GM12878 (cell line): ENCODE measurements at regions not wholly inside any gene's neighbourhood (a gene's known extent, or its start where the extent isn't known, plus 50 kb on each side); places are given as distances from the start of the nearest gene placed in this dataset.

Experiments used
- ATAC-seq: fragments of 200-7000 bp; cut with Tn5 transposase; 3 replicates; pipeline ENCODE4 v1.9.1; 2020; ENCODE audit warnings: mild to moderate bottlenecking, moderate library complexity
- BruUV-seq: library from RNA; stranded (reverse); fragments of 400-500 nt; replicated peaks from 2 replicates; lab custom pipeline; 2021; lab: Mats Ljungman, UMichigan
- CTCF ChIA-PET: fragments of 300-600 bp; sonication (Branson Sonifier 250); formaldehyde crosslinking; extraction: SDS; loops from one replicate; lab custom pipeline; 2021; ENCODE audit warnings: inconsistent platforms; lab: Yijun Ruan, JAX
- POLR2A ChIA-PET: fragments of 350-600 bp; formaldehyde crosslinking; extraction: SDS; loops from one replicate; lab custom pipeline; 2021; ENCODE audit warnings: inconsistent platforms; lab: Charles Lee
- RAD21 ChIA-PET: fragments of 300-600 bp; sonication (Branson Sonifier 250); formaldehyde crosslinking; loops from one replicate; lab custom pipeline; 2023; ENCODE audit warnings: antibody characterized with exemption; ENCODE audit not compliant: unreplicated experiment; lab: Charles Lee
- SMC1A ChIA-PET: fragments of 300-600 bp; sonication (Branson Sonifier 250); formaldehyde crosslinking; loops from one replicate; lab custom pipeline; 2023; ENCODE audit not compliant: unreplicated experiment, uncharacterized antibody; lab: Charles Lee
- DNase-seq: peaks from one replicate; pipeline ENCODE4 v3.0.0-alpha.2; 2011; ENCODE audit warnings: low read depth, low spot score
- FAIRE-seq: peaks from 3 replicates; lab custom pipeline; 2011; peaks lifted over from hg19 to GRCh38; lab: Jason Lieb, UNC
- H2AFZ ChIP-seq: 2 replicates; pipeline ENCODE4 v1.6.0; 2011; ENCODE audit warnings: low read depth, low read length, control low read depth; ENCODE audit not compliant: control insufficient read depth
- H3K27ac ChIP-seq: 2 replicates; pipeline ENCODE4 v1.5.1; 2011; ENCODE audit warnings: control low read depth; ENCODE audit not compliant: control insufficient read depth, insufficient read depth
- H3K27me3 ChIP-seq, 2 experiments: replicated peaks in 1 of 2; 2 replicates each; pipeline versions ENCODE4 v1.6.0 to v1.6.1; 2011; ENCODE audit warnings: low read length in 1 of 2; ENCODE audit not compliant: control insufficient read depth in 2 of 2, insufficient read depth in 2 of 2
- H3K36me3 ChIP-seq, 2 experiments: 2 replicates each; pipeline ENCODE4 v1.5.1; 2011; ENCODE audit warnings: low read length in 1 of 2; ENCODE audit not compliant: control insufficient read depth in 2 of 2, insufficient read depth in 2 of 2
- H3K4me1 ChIP-seq: 2 replicates; pipeline ENCODE4 v1.6.1; 2011; ENCODE audit warnings: mild to moderate bottlenecking, low read length, moderate library complexity, mixed read lengths; ENCODE audit not compliant: control insufficient read depth, insufficient read depth
- H3K4me2 ChIP-seq: 2 replicates; pipeline ENCODE4 v1.6.0; 2011; ENCODE audit warnings: control low read depth; ENCODE audit not compliant: control insufficient read depth, insufficient read depth
- H3K4me3 ChIP-seq: fragments of 200-600 bp; sonication (generic); 2 replicates; pipeline ENCODE4 v1.5.1; 2016
- H3K79me2 ChIP-seq: 2 replicates; pipeline ENCODE4 v1.6.0; 2011; ENCODE audit warnings: low read length; ENCODE audit not compliant: control insufficient read depth, insufficient read depth
- H3K9ac ChIP-seq: 2 replicates; pipeline ENCODE4 v1.8.0; 2011; ENCODE audit warnings: low read length, control low read depth, mixed read lengths; ENCODE audit not compliant: control insufficient read depth, insufficient read depth
- H3K9me3 ChIP-seq: replicated peaks from 3 replicates; pipeline ENCODE4 v1.5.1; 2011; ENCODE audit warnings: mild to moderate bottlenecking, low read length; ENCODE audit not compliant: control insufficient read depth, insufficient read depth
- H4K20me1 ChIP-seq: 2 replicates; pipeline ENCODE4 v1.6.0; 2011; ENCODE audit not compliant: control insufficient read depth, insufficient read depth
- BCL11A ChIP-seq: IDR thresholded peaks from 2 replicates; pipeline ENCODE4 v1.6.1; 2011; ENCODE audit warnings: low read depth, low read length
- GATAD2B ChIP-seq: fragments of 450-650 bp; conservative IDR thresholded peaks from 2 replicates; pipeline ENCODE4 v1.6.1; 2017; ENCODE audit warnings: low read depth, mild to moderate bottlenecking, moderate library complexity
- JUNB ChIP-seq: IDR thresholded peaks from 2 replicates; pipeline ENCODE4 v1.6.1; 2016; ENCODE audit warnings: antibody characterized with exemption, mild to moderate bottlenecking
- RCOR1 ChIP-seq: conservative IDR thresholded peaks from 2 replicates; pipeline ENCODE4 v1.6.1; 2012; ENCODE audit warnings: low read depth, low read length, improper control_type of control experiment
- RFX5 ChIP-seq: IDR thresholded peaks from 2 replicates; pipeline ENCODE4 v1.6.1; 2011; ENCODE audit warnings: low read depth, low read length, improper control_type of control experiment
- SRF ChIP-seq, 2 experiments: IDR thresholded peaks; 2 replicates each; pipeline ENCODE4 v1.6.1; 2011; ENCODE audit warnings: low read depth in 2 of 2, low read length in 2 of 2, mild to moderate bottlenecking in 1 of 2, moderate library complexity in 1 of 2
- TARDBP ChIP-seq: IDR thresholded peaks from 2 replicates; pipeline ENCODE4 v1.6.1; 2016; ENCODE audit warnings: borderline replicate concordance
- WGBS: methylation state at CpG from one replicate; pipeline ENCODE4 v1.1.6; 2016; ENCODE audit warnings: low lambda C conversion rate; ENCODE audit not compliant: insufficient replicate concordance, insufficient coverage; ENCODE audit errors: missing lambda C conversion rate; 5-methylcytosine and 5-hydroxymethylcytosine counted together
- in situ Hi-C: fragments of 300-500 bp; cut with MboI; formaldehyde crosslinking; loops from 9 replicates; pipeline ENCODE4 v1.14.3; 2018; ENCODE audit warnings: mixed read lengths
- intact Hi-C: fragments of 100-400 bp; cut with micrococcal nuclease; formaldehyde crosslinking; loops from one replicate; pipeline ENCODE4 v1.14.2; 2022; ENCODE audit not compliant: unreplicated experiment
- TF ChIP-seq, protein P1 (sequence below): fragments of 450-650 bp; IDR thresholded peaks from 2 replicates; pipeline ENCODE4 v1.6.1; 2018; ENCODE audit warnings: mild to moderate bottlenecking, low read depth, moderate library complexity; ENCODE audit not compliant: partially characterized antibody
- TF ChIP-seq, protein P2 (sequence below): fragments of 450-650 bp; formaldehyde crosslinking; IDR thresholded peaks from 2 replicates; pipeline ENCODE4 v1.4.0; 2022; ENCODE audit warnings: mild to moderate bottlenecking, moderate library complexity

- no peak for TF ChIP-seq BCL11A
- ChIA-PET POLR2A (no interaction called here), RAD21 (no interaction called here), CTCF (interaction anchor here (1.2 kb wide), 1 partner anchor 9 kb away, joined by 3 read pairs; no protein-coding TSS in a partner anchor), SMC1A (interaction anchor here (1.3 kb wide), 1 partner anchor 13 kb away, joined by 3 read pairs; no protein-coding TSS in a partner anchor)
- Histone ChIP-seq H2AFZ (no peak overlapping the region), H3K9ac (no peak overlapping the region), H3K9me3 (no peaks in the 10 kb centered on the region), H3K4me3 (no peak overlapping the region), H3K27me3 (no peaks in the 10 kb centered on the region), H3K27ac (no peak overlapping the region), H3K4me1 (no peaks in the 10 kb centered on the region), H3K36me3 (no peaks in the 10 kb centered on the region), H4K20me1 (no peaks in the 10 kb centered on the region), H3K79me2 (no peaks in the 10 kb centered on the region), H3K4me2 (no peak overlapping the region)
- intact Hi-C loops (no loop called here), in situ Hi-C loops (no loop called here)
- 17% methylated on average over 7 of the region's 7 CpGs for WGBS
- FAIRE-seq (no peak), ATAC-seq (no peak), DNase-seq (no peak)
- BruUV-seq = no TSS peak
Observed at GRCh38 chr5:174900240-174900865, 176.0 kb downstream of the MSX2 start.

- in situ Hi-C loops = no loop called here
- Histone ChIP-seq H2AFZ (no peak overlapping the region), H3K79me2 (no peaks in the 10 kb centered on the region), H3K4me1 (no peaks in the 10 kb centered on the region), H3K4me3 (no peak overlapping the region), H3K4me2 (no peak overlapping the region), H3K9ac (no peak overlapping the region), H3K9me3 (no peaks in the 10 kb centered on the region), H3K27me3 (no peaks in the 10 kb centered on the region), H4K20me1 (no peaks in the 10 kb centered on the region), H3K36me3 (no peaks in the 10 kb centered on the region), H3K27ac (no peak overlapping the region)
- FAIRE-seq = no peak
- ChIA-PET RAD21 (no interaction called here), POLR2A (no interaction called here), SMC1A (no interaction called here), CTCF (no interaction called here)
- no TSS peak for BruUV-seq
- TF ChIP-seq RCOR1 (no peak), JUNB (no peak), TARDBP (no peak), SRF (IDR thresholded peaks at IDR 0.05; ENCODE audit: low read depth in 2 of 2, low read length in 2 of 2) (no peak), RFX5 (no peak), GATAD2B (no peak)
- TF ChIP-seq, protein P1, sequence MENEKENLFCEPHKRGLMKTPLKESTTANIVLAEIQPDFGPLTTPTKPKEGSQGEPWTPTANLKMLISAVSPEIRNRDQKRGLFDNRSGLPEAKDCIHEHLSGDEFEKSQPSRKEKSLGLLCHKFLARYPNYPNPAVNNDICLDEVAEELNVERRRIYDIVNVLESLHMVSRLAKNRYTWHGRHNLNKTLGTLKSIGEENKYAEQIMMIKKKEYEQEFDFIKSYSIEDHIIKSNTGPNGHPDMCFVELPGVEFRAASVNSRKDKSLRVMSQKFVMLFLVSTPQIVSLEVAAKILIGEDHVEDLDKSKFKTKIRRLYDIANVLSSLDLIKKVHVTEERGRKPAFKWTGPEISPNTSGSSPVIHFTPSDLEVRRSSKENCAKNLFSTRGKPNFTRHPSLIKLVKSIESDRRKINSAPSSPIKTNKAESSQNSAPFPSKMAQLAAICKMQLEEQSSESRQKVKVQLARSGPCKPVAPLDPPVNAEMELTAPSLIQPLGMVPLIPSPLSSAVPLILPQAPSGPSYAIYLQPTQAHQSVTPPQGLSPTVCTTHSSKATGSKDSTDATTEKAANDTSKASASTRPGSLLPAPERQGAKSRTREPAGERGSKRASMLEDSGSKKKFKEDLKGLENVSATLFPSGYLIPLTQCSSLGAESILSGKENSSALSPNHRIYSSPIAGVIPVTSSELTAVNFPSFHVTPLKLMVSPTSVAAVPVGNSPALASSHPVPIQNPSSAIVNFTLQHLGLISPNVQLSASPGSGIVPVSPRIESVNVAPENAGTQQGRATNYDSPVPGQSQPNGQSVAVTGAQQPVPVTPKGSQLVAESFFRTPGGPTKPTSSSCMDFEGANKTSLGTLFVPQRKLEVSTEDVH = no peak
- TF ChIP-seq, protein P2, sequence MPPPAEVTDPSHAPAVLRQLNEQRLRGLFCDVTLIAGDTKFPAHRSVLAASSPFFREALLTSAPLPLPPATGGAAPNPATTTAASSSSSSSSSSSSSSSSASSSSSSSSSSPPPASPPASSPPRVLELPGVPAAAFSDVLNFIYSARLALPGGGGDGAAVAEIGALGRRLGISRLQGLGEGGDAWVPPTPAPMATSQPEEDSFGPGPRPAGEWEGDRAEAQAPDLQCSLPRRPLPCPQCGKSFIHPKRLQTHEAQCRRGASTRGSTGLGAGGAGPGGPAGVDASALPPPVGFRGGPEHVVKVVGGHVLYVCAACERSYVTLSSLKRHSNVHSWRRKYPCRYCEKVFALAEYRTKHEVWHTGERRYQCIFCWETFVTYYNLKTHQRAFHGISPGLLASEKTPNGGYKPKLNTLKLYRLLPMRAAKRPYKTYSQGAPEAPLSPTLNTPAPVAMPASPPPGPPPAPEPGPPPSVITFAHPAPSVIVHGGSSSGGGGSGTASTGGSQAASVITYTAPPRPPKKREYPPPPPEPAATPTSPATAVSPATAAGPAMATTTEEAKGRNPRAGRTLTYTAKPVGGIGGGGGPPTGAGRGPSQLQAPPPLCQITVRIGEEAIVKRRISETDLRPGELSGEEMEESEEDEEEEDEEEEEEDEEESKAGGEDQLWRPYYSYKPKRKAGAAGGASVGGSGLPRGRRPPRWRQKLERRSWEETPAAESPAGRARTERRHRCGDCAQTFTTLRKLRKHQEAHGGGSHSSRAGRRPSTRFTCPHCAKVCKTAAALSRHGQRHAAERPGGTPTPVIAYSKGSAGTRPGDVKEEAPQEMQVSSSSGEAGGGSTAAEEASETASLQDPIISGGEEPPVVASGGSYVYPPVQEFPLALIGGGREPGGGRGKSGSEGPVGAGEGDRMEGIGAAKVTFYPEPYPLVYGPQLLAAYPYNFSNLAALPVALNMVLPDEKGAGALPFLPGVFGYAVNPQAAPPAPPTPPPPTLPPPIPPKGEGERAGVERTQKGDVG = no peak
- intact Hi-C loops = no loop called here
- 18% methylated on average over 4 of the region's 4 CpGs for WGBS
- no peak for ATAC-seq
- no peak for DNase-seq
Observed at GRCh38 chr5:174897281-174897950, 173.0 kb downstream of the MSX2 start.
